ENCODE measurements at regions not wholly inside any gene's neighbourhood (a gene's known extent, or its start where the extent isn't known, plus 50 kb on each side); places are given as distances from the start of the nearest gene placed in this dataset.

- H3K9me3 ChIP-seq (ENCODE audit: severe bottlenecking) = no peaks in the 10 kb centered on the region
- H3K27me3 ChIP-seq (ENCODE audit: insufficient read depth, poor library complexity, severe bottlenecking) = peaks cover 4% of the 10 kb centered on the region
- H3K36me3 ChIP-seq (ENCODE audit: low read depth) = no peaks in the 10 kb centered on the region
- H3K27ac ChIP-seq (ENCODE audit: poor library complexity, severe bottlenecking) = no peak overlapping the region
- no peak for TF ChIP-seq CTCF (IDR thresholded peaks at IDR 0.05; ENCODE audit: poor library complexity, severe bottlenecking)
- DNase-seq (ENCODE audit: low spot score) (no peak), ATAC-seq (ENCODE audit: low read depth) (peak; percentile 44; the same call in 1 of the 3 replicates)
- H3K4me3 ChIP-seq (ENCODE audit: severe bottlenecking) = peak overlapping the region; percentile 21
- no peaks in the 10 kb centered on the region for H3K4me1 ChIP-seq (ENCODE audit: insufficient read depth, poor library complexity, severe bottlenecking)
These were observed 233.8 kb upstream of the TMEM161B start for GRCh38 chr5:88502179-88503040.

GRCh38 chr5:88495810-88496209 lies 227.2 kb upstream of the TMEM161B start:
- TF ChIP-seq CTCF (IDR thresholded peaks at IDR 0.05; ENCODE audit: poor library complexity, severe bottlenecking) = no peak
- DNase-seq (ENCODE audit: low spot score) = no peak
- Histone ChIP-seq H3K27ac (ENCODE audit: poor library complexity, severe bottlenecking) (no peak overlapping the region), H3K9me3 (ENCODE audit: severe bottlenecking) (no peaks in the 10 kb centered on the region), H3K27me3 (ENCODE audit: insufficient read depth, poor library complexity, severe bottlenecking) (peaks cover 18% of the 10 kb centered on the region), H3K4me3 (ENCODE audit: severe bottlenecking) (no peak overlapping the region), H3K4me1 (ENCODE audit: insufficient read depth, poor library complexity, severe bottlenecking) (no peaks in the 10 kb centered on the region), H3K36me3 (ENCODE audit: low read depth) (no peaks in the 10 kb centered on the region)
- ATAC-seq (ENCODE audit: low read depth) = no peak

- Histone ChIP-seq H3K4me3 (ENCODE audit: severe bottlenecking) (no peak overlapping the region), H3K27me3 (ENCODE audit: insufficient read depth, poor library complexity, severe bottlenecking) (peaks cover 41% of the 10 kb centered on the region), H3K36me3 (ENCODE audit: low read depth) (no peaks in the 10 kb centered on the region), H3K27ac (ENCODE audit: poor library complexity, severe bottlenecking) (no peak overlapping the region), H3K9me3 (ENCODE audit: severe bottlenecking) (no peaks in the 10 kb centered on the region), H3K4me1 (ENCODE audit: insufficient read depth, poor library complexity, severe bottlenecking) (no peaks in the 10 kb centered on the region)
- no peak for ATAC-seq (ENCODE audit: low read depth)
- no peak for DNase-seq (ENCODE audit: low spot score)
- no peak for TF ChIP-seq CTCF (IDR thresholded peaks at IDR 0.05; ENCODE audit: poor library complexity, severe bottlenecking)
These were observed 222.2 kb upstream of the TMEM161B start for GRCh38 chr5:88490874-88491273.

GRCh38 chr5:88489364-88489763 lies 220.7 kb upstream of the TMEM161B start:
- no peak for TF ChIP-seq CTCF (IDR thresholded peaks at IDR 0.05; ENCODE audit: poor library complexity, severe bottlenecking)
- no peaks in the 10 kb centered on the region for H3K36me3 ChIP-seq (ENCODE audit: low read depth)
- DNase-seq (ENCODE audit: low spot score) = no peak
- no peaks in the 10 kb centered on the region for H3K4me1 ChIP-seq (ENCODE audit: insufficient read depth, poor library complexity, severe bottlenecking)
- H3K4me3 ChIP-seq (ENCODE audit: severe bottlenecking) = no peak overlapping the region
- no peak for ATAC-seq (ENCODE audit: low read depth)
- peaks cover 41% of the 10 kb centered on the region for H3K27me3 ChIP-seq (ENCODE audit: insufficient read depth, poor library complexity, severe bottlenecking)
- H3K9me3 ChIP-seq (ENCODE audit: severe bottlenecking) = no peaks in the 10 kb centered on the region
- H3K27ac ChIP-seq (ENCODE audit: poor library complexity, severe bottlenecking) = no peak overlapping the region

GRCh38 chr5:88488561-88488960 lies 219.9 kb upstream of the TMEM161B start:
- DNase-seq (ENCODE audit: low spot score) = no peak
- no peaks in the 10 kb centered on the region for H3K36me3 ChIP-seq (ENCODE audit: low read depth)
- H3K9me3 ChIP-seq (ENCODE audit: severe bottlenecking) = no peaks in the 10 kb centered on the region
- TF ChIP-seq CTCF (IDR thresholded peaks at IDR 0.05; ENCODE audit: poor library complexity, severe bottlenecking) = no peak
- H3K4me1 ChIP-seq (ENCODE audit: insufficient read depth, poor library complexity, severe bottlenecking) = no peaks in the 10 kb centered on the region
- H3K4me3 ChIP-seq (ENCODE audit: severe bottlenecking) = no peak overlapping the region
- H3K27me3 ChIP-seq (ENCODE audit: insufficient read depth, poor library complexity, severe bottlenecking) = peaks cover 38% of the 10 kb centered on the region
- no peak overlapping the region for H3K27ac ChIP-seq (ENCODE audit: poor library complexity, severe bottlenecking)
- no peak for ATAC-seq (ENCODE audit: low read depth)

Measured in RWPE2 (cell line).